ENCODE measurements at regions not wholly inside any gene's neighbourhood (a gene's known extent, or its start where the extent isn't known, plus 50 kb on each side); places are given as distances from the start of the nearest gene placed in this dataset.

DNA sequence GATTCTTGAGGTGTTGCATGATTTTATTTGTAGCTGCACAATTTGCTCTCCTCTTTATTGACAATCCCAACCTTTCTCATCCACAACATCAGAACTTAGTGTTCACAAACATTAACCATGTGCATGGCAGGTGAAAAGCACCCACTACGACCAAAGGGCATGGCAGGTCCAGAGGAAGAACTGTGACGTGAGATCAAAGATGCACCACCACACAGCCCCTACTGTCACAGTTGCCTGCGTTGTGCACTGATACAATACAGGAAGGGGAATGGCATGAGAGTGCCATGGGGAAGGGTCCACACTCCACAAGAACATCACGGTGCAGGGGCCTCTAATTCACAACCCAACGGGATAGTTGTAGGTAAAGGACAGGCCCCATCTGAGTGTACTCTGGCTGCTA, 217.1 kb upstream of the PFKP start:
- no peak for DNase-seq

DNA sequence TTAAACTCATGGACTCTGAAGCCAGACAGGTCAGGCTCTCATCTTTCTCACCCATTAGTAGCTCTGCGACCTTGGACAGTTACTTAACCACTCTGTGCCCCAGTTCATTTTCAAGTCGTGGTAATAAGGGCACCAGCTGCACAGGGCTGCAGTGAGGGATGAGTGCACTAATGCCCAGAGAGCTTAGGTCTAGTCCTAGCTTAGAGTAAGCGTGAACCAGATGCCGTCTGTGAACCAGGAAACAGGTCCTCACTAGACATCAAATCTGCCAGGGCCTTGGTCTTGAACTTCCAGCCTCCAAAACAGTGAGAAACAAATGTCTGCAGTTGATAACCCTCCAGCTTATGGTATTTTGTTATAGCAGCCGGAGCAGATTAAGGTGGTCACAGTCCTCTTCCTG, 222.4 kb upstream of the PFKP start:
- DNase-seq, result no peak

- DNase-seq, result peak; percentile 76
Measured at GRCh38 chr10:2839081-2839725, 228.1 kb upstream of the PFKP start.

DNA sequence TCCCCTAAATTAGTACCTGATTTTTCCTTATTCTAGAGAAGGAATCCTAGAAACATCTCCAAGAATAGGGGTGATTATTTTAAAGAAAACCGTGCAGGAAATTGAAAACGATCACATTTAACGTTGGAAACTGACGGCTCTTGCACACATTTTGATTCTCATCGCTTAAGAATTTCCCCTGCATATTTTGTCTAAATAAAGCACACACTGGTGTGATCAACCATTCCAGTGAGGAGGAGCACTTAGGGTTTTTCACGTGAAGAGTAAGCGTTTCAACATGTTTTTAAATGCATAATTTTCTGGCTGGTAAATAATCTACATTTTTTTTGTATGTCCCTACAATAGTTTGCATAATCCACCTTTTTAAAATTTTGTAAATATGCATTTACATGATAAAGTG, 229.7 kb upstream of the PFKP start:
- no peak for DNase-seq

GRCh38 chr10:2836921-2837662, 230.3 kb upstream of the PFKP start:
- DNase-seq, result no peak

GRCh38 chr10:2834214-2834613, 233.1 kb upstream of the PFKP start:
- DNase-seq, result no peak

DNA sequence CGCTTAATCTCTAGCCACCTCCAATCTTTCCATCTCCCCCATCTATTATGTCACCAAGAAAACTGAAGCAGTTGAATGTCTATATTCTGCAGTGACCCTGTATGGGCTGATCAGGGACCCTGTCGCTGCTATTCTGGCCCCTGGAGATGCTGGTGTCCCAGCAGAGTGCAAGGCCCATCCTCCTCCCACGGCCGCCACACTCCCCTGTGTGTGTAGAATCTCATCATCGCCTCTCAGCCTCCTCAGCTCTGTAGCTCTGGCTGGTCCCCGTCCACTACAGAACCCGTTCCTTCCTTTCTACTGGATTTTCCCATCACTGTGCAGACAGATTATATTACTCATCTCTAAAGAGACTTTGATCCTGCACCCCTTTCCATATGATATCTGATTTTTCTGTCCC, 235.8 kb upstream of the PFKP start:
- no peak for DNase-seq

DNA sequence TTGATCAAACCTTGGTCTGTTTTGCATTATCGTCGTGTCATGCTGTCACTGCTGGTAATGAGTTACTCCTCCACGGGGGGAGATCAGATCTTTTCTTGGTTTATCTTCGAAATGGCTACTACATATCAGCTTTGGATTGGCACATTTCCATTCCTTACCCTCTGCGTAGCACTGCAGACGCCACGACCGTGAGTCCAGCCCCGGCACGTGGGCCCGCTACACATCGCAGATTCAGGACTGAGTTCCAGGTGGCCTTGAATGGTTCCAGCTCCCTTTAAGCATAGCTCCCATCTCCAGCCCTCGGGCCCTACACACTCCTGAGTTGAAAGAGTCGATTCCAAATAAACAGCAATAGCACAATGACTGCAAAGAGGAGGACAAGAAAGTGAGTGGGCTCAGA, 238.6 kb upstream of the PFKP start:
- no peak for DNase-seq

- DNase-seq, result no peak
Measured at GRCh38 chr10:2826675-2827074, 240.7 kb upstream of the PFKP start.

- DNase-seq, result no peak
Measured at GRCh38 chr10:2825841-2826240, 241.5 kb upstream of the PFKP start.

- no peak for DNase-seq
Measured at GRCh38 chr10:2817940-2818636, 249.3 kb upstream of the PFKP start.

GRCh38 chr10:2813693-2814092, 253.7 kb upstream of the PFKP start:
- no peak for DNase-seq

DNA sequence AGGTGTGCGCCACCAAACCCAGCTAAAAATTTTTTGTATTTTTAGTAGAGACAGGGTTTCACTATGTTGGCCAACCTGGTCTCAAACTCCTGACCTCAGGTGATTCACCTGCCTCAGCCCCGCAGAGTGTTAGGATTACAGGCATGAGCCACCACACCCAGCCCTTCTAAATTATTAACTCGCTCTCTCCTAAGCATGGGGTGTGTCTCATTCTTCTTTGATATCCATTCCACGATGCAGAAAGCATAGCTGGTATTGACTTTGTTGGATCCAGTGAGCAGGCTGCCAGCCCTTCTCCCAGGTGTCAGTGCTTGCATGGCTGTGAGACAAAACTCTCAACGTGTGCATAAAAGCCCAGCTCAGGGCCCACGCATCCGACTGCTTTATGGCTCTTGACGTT, 254.1 kb upstream of the PFKP start:
- no peak for DNase-seq

DNA sequence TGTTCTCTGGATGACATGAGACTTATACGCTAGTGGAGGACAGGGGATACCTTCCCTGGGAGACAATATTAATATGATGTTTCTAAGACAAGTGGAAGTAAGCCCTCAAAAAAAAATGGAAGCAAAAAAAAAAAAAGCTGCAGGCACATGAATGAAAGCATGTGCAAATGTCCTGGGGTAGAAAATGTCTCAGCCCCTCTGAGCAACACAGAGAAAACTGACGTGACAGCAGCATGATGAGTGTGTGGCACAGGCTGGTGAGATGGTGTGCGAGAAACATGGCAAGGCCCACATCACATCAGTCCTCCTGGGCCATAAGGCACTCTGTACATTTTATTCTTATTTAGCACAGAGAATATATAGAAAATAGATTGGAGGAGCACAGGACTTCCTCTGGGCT, 254.7 kb upstream of the PFKP start:
- no peak for DNase-seq

GRCh38 chr10:2800178-2800577, 267.2 kb upstream of the PFKP start:
- DNase-seq, result no peak

DNA sequence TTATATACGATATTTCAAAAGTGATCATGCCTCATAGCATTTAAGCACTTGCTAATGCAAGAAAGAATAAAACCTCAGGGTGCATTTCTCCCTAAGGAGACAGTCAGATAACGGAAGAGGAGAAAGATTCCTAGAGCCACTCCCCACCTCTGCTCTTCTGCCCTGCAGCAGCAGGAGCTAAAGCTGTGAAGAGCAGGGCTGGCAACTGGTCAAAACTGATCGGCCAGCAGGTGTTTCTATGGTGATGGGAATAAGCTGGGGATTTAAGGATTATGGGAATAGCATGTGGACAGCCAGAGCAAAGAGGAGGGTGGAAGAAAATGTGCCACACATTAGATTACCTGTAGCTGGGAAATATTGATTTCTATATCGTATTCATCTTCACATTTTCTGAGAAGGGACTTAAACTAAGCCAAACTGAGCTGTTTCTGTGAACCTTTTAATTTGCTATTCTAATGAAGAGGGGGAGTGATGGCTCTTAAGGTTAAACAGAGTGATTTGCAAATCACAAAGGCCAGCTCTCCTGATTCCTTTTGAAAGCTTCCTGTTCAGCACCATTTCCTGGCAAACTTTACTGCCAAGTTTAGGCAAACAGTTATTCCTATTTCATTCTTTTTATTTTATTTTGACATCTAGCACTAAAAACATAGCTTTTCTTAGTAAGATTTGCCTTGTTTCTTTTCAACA, 268.9 kb upstream of the PFKP start:
- no peak for DNase-seq

DNA sequence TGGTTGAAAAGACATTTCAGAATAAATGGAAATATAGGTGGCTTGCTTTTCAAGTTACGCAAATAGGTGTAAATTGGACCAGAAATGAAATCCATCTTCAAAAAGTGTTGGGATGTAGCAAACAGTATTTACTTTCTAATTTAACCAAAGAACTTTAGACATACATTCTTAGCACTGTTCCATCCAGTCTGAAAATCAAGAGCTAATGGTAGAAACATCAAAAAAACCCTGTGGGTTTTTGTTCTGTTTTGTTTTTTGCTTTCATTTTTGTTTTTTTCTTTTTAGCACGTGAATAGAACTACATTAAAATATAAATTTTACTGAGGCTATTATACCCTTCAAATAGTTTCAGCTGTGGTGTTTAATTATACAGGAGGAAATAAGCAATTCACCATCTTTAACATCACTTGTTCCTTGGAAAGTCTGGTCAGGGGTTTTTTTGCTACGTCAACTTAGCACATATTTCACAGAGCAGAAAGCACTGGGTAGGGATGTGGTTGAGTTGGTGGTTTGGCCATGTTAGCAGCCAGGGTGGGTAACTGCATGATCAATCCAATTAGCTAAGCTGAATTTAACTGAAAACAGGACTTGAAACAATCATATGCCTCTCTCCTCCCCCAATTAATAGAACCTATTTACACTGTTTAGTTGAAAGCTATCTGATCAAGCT, 275.4 kb upstream of the PFKP start:
- no peak for DNase-seq

GRCh38 chr10:2790396-2791188, 276.8 kb upstream of the PFKP start:
- DNase-seq, result no peak

GRCh38 chr10:2786251-2786650, 281.1 kb upstream of the PFKP start:
- DNase-seq, result no peak

DNA sequence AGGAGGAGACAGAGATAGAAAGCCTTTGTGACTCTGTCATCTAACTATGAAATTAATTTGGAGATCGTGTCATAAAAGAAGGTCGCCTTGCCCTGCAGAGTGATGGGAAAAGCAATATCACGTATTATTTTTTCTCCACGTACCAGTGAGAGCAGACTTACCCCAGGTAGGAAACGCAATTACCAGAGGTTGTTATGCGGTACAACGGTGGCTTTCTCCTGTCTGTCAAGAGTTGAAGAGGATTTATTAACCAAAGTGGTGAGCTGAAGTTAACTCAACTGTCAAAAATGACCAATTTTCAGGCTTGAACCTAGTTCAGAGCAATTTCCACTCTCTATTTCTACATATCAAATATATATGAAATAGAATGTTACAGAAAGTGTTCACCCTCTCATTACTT, 282.6 kb upstream of the PFKP start:
- DNase-seq, result no peak

DNA sequence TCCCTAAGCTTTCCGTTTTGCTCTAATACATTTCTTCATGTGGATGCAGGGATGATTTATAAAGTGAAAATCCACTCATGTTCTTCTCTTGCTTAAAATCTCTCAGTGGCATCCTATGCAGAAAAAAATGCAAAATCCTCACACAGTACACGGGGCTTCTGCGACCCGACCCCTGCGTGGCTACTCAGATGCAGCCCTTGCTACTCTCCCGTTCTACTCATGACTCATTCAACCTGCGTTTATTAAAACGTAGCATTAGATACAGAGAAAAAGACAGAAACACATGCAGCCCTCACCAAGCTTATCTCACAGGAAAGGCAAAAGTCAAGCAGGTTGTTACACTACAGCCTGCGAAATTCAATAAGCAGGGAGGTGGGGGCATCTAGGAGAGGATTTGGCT, 284.4 kb upstream of the PFKP start:
- no peak for DNase-seq

DNA sequence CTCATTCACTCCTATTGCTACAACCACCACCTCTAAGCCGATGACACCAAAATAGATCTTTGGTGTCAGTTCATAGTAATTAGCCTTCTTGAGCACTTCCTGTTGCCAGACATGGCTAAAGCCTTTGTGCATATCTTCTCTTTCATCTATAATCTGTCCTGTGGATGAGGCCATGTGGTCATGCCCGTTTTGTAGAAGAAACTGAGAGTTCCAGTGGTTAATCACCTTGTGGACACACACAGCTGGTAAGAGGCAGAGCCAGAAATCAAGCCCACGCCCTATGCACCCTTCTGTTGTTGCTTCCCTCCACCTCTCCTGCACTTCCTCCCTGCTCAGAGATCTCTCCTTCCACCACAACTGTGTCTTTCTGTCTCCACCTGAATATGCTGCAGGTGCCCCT, 285.1 kb upstream of the PFKP start:
- DNase-seq, result no peak

All from islet precursor cell (in vitro differentiated cells).